Upper lobe of left lung (tissue), 6 donors: ENCODE measurements at regions not wholly inside any gene's neighbourhood (a gene's known extent, or its start where the extent isn't known, plus 50 kb on each side); places are given as distances from the start of the nearest gene placed in this dataset.

Source experiments
- ATAC-seq, 2 donors: fragments of 200-7000 bp; cut with Tn5 transposase; one replicate each; pipeline ENCODE4 v1.9.1; 2022; ENCODE audit warnings: mild to moderate bottlenecking in 2 of 2, moderate library complexity in 2 of 2; ENCODE audit not compliant: low FRiP score in 2 of 2
- DNase-seq, 2 donors: peaks; one replicate each; pipeline ENCODE4 v3.0.0-alpha.2; 2019 to 2020
- H3K27ac ChIP-seq, 4 donors: fragments of 200-600 bp; sonication (generic); one replicate each; pipeline ENCODE4 v1.5.1; 2016 to 2019
- H3K27me3 ChIP-seq, 4 donors: fragments of 200-600 bp; sonication (generic); one replicate each; pipeline ENCODE4 v1.5.1; 2017 to 2019
- H3K36me3 ChIP-seq, 4 donors: fragments of 200-600 bp; sonication (generic); one replicate each; pipeline ENCODE4 v1.5.1; 2016 to 2019
- H3K4me1 ChIP-seq, 4 donors: fragments of 200-600 bp; sonication (generic); one replicate each; pipeline ENCODE4 v1.5.1; 2018 to 2019
- H3K4me3 ChIP-seq, 4 donors: fragments of 200-600 bp; sonication (generic); one replicate each; pipeline ENCODE4 v1.5.1; 2017 to 2019; ENCODE audit warnings: mild to moderate bottlenecking in 2 of 4, moderate library complexity in 1 of 4
- H3K9me3 ChIP-seq, 4 donors: fragments of 200-600 bp; sonication (generic); one replicate each; pipeline ENCODE4 v1.5.1; 2018 to 2019
- EP300 ChIP-seq, 4 donors: sonication (generic); formaldehyde crosslinking; IDR thresholded peaks; one replicate each; pipeline ENCODE4 v1.5.1; 2017; ENCODE audit warnings: antibody characterized with exemption in 4 of 4, control low read depth in 2 of 4
- POLR2A ChIP-seq, 4 donors: fragments of 450-650 bp; IDR thresholded peaks; one replicate each; pipeline ENCODE4 v1.5.1; 2016 to 2017; ENCODE audit warnings: antibody characterized with exemption in 4 of 4, mild to moderate bottlenecking in 2 of 4
- POLR2AphosphoS5 ChIP-seq, 2 donors: sonication (generic); formaldehyde crosslinking; IDR thresholded peaks; one replicate each; pipeline ENCODE4 v1.5.1; 2017; ENCODE audit warnings: antibody characterized with exemption in 2 of 2
- WGBS, 2 donors: methylation state at CpG; one replicate each; pipeline ENCODE4 v1.1.5; 2017 to 2018; 5-methylcytosine and 5-hydroxymethylcytosine counted together
- TF ChIP-seq, protein P1 (sequence below), 6 experiments: fragments of 450-650 bp in 4 of 6; fragments of 200-600 bp in 2 of 6; sonication (generic) in 2 of 6; IDR thresholded peaks; one replicate each; pipeline ENCODE4 v1.5.1; 2016 to 2019; ENCODE audit warnings: antibody characterized with exemption in 6 of 6
- donor health status: DM: no; HTN: no; CAD: no; lungs with moderate emphysema.
- donor health status: DM: no; HTN: yes; CAD: no; lungs with severe emphysema.

GRCh38 chr9:18163146-18163545 is 310.8 kb upstream of the ADAMTSL1 start:
- Histone ChIP-seq H3K4me3 (no peak overlapping the region), H3K36me3 (no peaks in the 10 kb centered on the region), H3K27me3 (no peaks in the 10 kb centered on the region), H3K4me1 (no peaks in the 10 kb centered on the region), H3K9me3 (no peaks in the 10 kb centered on the region), H3K27ac (no peak overlapping the region)
- DNase-seq, result no peak
- ATAC-seq, result no peak
- TF ChIP-seq POLR2A (IDR thresholded peaks at IDR 0.05) (no peak), POLR2AphosphoS5 (IDR thresholded peaks at IDR 0.05) (no peak), EP300 (IDR thresholded peaks at IDR 0.05) (no peak)
- TF ChIP-seq, protein P1, sequence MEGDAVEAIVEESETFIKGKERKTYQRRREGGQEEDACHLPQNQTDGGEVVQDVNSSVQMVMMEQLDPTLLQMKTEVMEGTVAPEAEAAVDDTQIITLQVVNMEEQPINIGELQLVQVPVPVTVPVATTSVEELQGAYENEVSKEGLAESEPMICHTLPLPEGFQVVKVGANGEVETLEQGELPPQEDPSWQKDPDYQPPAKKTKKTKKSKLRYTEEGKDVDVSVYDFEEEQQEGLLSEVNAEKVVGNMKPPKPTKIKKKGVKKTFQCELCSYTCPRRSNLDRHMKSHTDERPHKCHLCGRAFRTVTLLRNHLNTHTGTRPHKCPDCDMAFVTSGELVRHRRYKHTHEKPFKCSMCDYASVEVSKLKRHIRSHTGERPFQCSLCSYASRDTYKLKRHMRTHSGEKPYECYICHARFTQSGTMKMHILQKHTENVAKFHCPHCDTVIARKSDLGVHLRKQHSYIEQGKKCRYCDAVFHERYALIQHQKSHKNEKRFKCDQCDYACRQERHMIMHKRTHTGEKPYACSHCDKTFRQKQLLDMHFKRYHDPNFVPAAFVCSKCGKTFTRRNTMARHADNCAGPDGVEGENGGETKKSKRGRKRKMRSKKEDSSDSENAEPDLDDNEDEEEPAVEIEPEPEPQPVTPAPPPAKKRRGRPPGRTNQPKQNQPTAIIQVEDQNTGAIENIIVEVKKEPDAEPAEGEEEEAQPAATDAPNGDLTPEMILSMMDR (IDR thresholded peaks at IDR 0.05), result no peak
- WGBS, 2 donors, result 63 to 83% methylated on average over 1 of the region's 1 CpG

DNA sequence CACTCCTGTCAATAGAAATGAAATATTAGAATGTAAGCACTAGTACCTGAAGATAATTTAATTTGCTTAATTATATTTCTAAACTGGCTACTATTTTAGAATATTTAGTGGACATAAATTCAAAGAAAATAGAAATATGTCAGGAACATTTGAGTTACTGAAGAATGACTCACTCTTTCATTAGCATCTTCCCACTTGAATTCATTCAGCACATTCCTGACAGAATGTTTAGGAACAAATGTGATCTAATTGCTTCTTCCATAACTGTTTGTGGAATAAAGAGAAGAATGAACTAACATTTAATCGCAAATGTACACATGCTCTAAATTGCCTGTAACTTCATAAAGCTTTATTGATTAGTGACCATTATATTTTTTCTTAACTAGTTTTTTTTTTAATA is 306.2 kb upstream of the ADAMTSL1 start:
- TF ChIP-seq EP300 (IDR thresholded peaks at IDR 0.05) (no peak), POLR2AphosphoS5 (IDR thresholded peaks at IDR 0.05) (no peak), POLR2A (IDR thresholded peaks at IDR 0.05) (no peak)
- TF ChIP-seq, protein P1 (IDR thresholded peaks at IDR 0.05), result no peak
- WGBS, 2 donors, result 86 to 96% methylated on average over 1 of the region's 1 CpG
- no peak for DNase-seq
- H3K9me3 ChIP-seq, result no peaks in the 10 kb centered on the region
- no peak for ATAC-seq
- no peaks in the 10 kb centered on the region for H3K27me3 ChIP-seq
- H3K27ac ChIP-seq, result no peak overlapping the region
- H3K4me1 ChIP-seq, result no peaks in the 10 kb centered on the region
- no peak overlapping the region for H3K4me3 ChIP-seq
- H3K36me3 ChIP-seq, result no peaks in the 10 kb centered on the region

DNA sequence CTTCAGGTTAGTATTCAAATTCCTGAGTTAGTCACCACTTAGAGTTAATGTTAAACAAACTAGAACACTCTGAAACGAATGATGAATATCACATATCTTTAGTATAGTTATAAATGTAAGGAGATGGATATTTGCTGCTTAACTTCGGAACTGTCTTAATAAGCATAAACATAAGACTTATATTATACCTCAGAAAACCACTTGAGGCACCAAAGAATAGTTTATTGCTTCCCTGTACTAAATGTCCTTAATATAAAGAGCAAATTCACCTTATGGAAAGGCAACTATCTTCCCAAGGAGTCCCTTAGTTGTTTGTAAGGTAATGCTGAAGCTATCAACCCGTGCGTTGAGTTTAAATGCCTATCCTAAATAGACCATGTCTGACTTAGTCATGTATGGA is 300.0 kb upstream of the ADAMTSL1 start:
- 63 to 64% methylated on average over 4 of the region's 4 CpGs for WGBS, 2 donors
- Histone ChIP-seq H3K27ac (no peak overlapping the region), H3K9me3 (no peaks in the 10 kb centered on the region), H3K4me1 (no peaks in the 10 kb centered on the region), H3K27me3 (no peaks in the 10 kb centered on the region), H3K4me3 (no peak overlapping the region), H3K36me3 (no peaks in the 10 kb centered on the region)
- DNase-seq (no peak), ATAC-seq (no peak)
- TF ChIP-seq POLR2AphosphoS5 (IDR thresholded peaks at IDR 0.05) (no peak), EP300 (IDR thresholded peaks at IDR 0.05) (no peak), POLR2A (IDR thresholded peaks at IDR 0.05) (no peak)
- TF ChIP-seq, protein P1 (IDR thresholded peaks at IDR 0.05), result no peak

DNA sequence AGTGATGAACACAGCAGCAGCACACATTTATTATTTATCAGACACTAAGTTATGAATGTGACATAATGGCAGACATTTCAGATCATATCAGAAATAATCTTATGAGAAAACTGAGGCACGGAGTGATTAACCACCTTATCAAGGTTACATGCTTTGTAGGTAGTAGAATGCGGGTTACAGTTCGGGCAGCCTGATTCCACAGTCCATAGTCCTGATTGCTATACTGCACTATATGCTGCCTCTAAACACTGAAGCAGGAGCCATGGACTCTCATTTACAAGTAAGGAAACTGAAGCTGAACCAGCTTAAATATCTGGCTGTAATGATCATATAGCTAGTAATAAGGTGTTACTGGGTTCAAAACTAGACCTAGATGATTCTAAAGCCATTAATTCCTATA is 291.3 kb upstream of the ADAMTSL1 start:
- Histone ChIP-seq H3K36me3 (no peaks in the 10 kb centered on the region), H3K27me3 (no peaks in the 10 kb centered on the region), H3K9me3 (no peaks in the 10 kb centered on the region), H3K4me3 (no peak overlapping the region), H3K4me1 (peaks cover 0 to 3% (median 0%) of the 10 kb centered on the region in 4 donors), H3K27ac (no peak overlapping the region)
- 83 to 94% methylated on average over 3 of the region's 3 CpGs for WGBS, 2 donors
- no peak for TF ChIP-seq POLR2A (IDR thresholded peaks at IDR 0.05)
- TF ChIP-seq EP300 (IDR thresholded peaks at IDR 0.05), result no peak
- no peak for TF ChIP-seq POLR2AphosphoS5 (IDR thresholded peaks at IDR 0.05)
- TF ChIP-seq, protein P1 (IDR thresholded peaks at IDR 0.05), result no peak
- DNase-seq (no peak), ATAC-seq (no peak)

- Histone ChIP-seq H3K27ac (no peak overlapping the region), H3K4me3 (no peak overlapping the region), H3K9me3 (no peaks in the 10 kb centered on the region), H3K4me1 (peaks cover 0 to 3% (median 0%) of the 10 kb centered on the region in 4 donors), H3K27me3 (no peaks in the 10 kb centered on the region), H3K36me3 (no peaks in the 10 kb centered on the region)
- TF ChIP-seq EP300 (IDR thresholded peaks at IDR 0.05) (no peak), POLR2AphosphoS5 (IDR thresholded peaks at IDR 0.05) (no peak)
- TF ChIP-seq, protein P1 (IDR thresholded peaks at IDR 0.05), result no peak
- 25 to 26% methylated on average over 3 of the region's 3 CpGs for WGBS, 2 donors
- DNase-seq (no peak), ATAC-seq (no peak)
Observed at GRCh38 chr9:18183974-18184373, 290.0 kb upstream of the ADAMTSL1 start.
